ENCODE measurements at regions not wholly inside any gene's neighbourhood (a gene's known extent, or its start where the extent isn't known, plus 50 kb on each side); places are given as distances from the start of the nearest gene placed in this dataset.

DNA sequence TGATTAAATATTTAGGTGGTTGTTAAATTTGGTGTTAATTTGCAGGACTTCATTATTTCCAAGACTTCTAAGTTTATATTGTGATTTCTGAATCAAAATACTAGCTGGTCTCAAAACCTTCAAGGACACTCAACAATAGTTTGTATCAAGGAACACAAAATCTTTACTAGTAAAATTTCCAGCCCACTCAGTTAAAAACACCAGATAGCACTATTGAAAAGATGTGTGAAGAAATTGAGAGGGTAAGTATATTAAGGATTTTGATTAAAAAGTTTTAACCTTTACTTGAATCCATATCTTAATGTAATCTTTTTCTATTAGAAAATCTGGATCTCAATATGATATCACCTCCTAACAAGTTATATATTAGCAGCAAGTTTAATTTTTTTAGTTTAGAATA, 89.3 kb upstream of the UGT8 start:
- H3K27me3 ChIP-seq, result no peaks in the 10 kb centered on the region
- no peak for TF ChIP-seq POLR2AphosphoS5 (IDR thresholded peaks at IDR 0.05)
- TF ChIP-seq, protein P1, sequence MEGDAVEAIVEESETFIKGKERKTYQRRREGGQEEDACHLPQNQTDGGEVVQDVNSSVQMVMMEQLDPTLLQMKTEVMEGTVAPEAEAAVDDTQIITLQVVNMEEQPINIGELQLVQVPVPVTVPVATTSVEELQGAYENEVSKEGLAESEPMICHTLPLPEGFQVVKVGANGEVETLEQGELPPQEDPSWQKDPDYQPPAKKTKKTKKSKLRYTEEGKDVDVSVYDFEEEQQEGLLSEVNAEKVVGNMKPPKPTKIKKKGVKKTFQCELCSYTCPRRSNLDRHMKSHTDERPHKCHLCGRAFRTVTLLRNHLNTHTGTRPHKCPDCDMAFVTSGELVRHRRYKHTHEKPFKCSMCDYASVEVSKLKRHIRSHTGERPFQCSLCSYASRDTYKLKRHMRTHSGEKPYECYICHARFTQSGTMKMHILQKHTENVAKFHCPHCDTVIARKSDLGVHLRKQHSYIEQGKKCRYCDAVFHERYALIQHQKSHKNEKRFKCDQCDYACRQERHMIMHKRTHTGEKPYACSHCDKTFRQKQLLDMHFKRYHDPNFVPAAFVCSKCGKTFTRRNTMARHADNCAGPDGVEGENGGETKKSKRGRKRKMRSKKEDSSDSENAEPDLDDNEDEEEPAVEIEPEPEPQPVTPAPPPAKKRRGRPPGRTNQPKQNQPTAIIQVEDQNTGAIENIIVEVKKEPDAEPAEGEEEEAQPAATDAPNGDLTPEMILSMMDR (IDR thresholded peaks at IDR 0.05), result no peak
- no peak for TF ChIP-seq POLR2A (IDR thresholded peaks at IDR 0.05)
- no peak for TF ChIP-seq EP300 (IDR thresholded peaks at IDR 0.05)
- no peak overlapping the region for H3K27ac ChIP-seq
- H3K36me3 ChIP-seq, result no peaks in the 10 kb centered on the region
- intact Hi-C loops (cut with DNase I), result no loop called here
- no peaks in the 10 kb centered on the region for H3K4me1 ChIP-seq
- H3K4me3 ChIP-seq, result no peak overlapping the region
- H3K9me3 ChIP-seq, result peaks cover 0 to 3% (median 0%) of the 10 kb centered on the region in 4 donors
- DNase-seq, result no peak

DNA sequence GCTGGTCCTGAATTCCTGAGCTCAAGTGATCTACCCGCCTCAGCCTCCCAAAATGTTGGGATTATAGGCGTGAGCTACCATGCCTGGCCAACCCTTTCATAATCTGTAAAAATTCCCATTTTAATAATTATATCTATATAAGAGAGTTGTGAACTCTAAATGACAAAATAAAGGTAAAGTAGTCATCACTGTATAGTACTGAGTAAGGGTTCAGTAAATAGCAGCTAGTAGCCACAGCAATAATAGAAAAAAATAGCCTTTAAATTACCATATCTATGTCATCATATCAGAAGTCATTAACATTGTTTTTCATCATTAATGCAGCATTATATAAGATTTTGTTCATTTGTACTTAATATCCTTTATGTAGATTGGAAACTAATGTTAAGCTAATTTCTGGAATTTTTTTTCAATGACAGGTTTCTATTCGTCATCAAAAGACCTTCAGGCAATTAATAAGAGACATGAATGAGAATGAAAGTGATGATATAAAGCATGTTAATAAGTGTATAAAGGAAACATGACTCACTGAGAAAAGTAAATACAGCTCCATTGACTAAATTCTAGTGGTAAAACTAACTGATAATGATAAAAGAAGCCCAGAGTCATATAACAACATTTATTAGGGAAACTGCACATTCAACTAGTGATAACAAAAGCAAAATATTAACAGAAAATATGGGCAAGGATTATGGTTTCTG, 85.9 kb upstream of the UGT8 start:
- TF ChIP-seq EP300 (IDR thresholded peaks at IDR 0.05) (no peak), POLR2A (IDR thresholded peaks at IDR 0.05) (no peak), POLR2AphosphoS5 (IDR thresholded peaks at IDR 0.05) (no peak)
- TF ChIP-seq, protein P1 (IDR thresholded peaks at IDR 0.05), result no peak
- Histone ChIP-seq H3K4me3 (no peak overlapping the region), H3K27ac (no peak overlapping the region), H3K36me3 (no peaks in the 10 kb centered on the region), H3K4me1 (no peaks in the 10 kb centered on the region), H3K27me3 (no peaks in the 10 kb centered on the region), H3K9me3 (peaks cover 0 to 3% (median 0%) of the 10 kb centered on the region in 4 donors)
- intact Hi-C loops (cut with DNase I), result no loop called here
- DNase-seq, result no peak
- 69 to 88% methylated on average over 3 of the region's 3 CpGs for WGBS, 2 donors

DNA sequence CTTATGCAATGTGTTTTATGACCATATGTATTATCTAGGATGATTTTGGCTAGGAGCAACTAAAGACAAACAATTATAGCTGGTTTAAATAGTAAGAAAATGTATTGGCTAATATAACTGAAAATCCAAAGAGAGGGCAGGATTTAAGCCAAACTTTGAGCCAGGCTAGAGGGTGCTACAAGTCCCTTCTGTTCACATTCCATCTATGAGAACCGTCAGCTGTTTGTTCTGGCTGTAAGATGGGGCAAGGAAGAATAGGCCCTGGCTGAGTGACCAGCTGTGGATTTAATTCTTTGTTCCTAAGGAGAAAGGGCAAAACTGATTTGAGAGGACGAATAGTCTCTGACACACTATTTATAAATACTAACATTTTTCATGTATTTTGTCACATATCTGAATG, 79.2 kb upstream of the UGT8 start:
- no peak overlapping the region for H3K4me3 ChIP-seq
- TF ChIP-seq POLR2A (IDR thresholded peaks at IDR 0.05), result no peak
- no peak for TF ChIP-seq POLR2AphosphoS5 (IDR thresholded peaks at IDR 0.05)
- no peak for TF ChIP-seq EP300 (IDR thresholded peaks at IDR 0.05)
- TF ChIP-seq, protein P1 (IDR thresholded peaks at IDR 0.05), result no peak
- intact Hi-C loops (cut with DNase I), result no loop called here
- WGBS, 2 donors, result 72 to 73% methylated on average over 2 of the region's 2 CpGs
- DNase-seq, result no peak
- no peaks in the 10 kb centered on the region for H3K4me1 ChIP-seq
- no peaks in the 10 kb centered on the region for H3K27me3 ChIP-seq
- H3K36me3 ChIP-seq, result no peaks in the 10 kb centered on the region
- H3K9me3 ChIP-seq, result peaks cover 0 to 3% (median 0%) of the 10 kb centered on the region in 4 donors
- no peak overlapping the region for H3K27ac ChIP-seq

DNA sequence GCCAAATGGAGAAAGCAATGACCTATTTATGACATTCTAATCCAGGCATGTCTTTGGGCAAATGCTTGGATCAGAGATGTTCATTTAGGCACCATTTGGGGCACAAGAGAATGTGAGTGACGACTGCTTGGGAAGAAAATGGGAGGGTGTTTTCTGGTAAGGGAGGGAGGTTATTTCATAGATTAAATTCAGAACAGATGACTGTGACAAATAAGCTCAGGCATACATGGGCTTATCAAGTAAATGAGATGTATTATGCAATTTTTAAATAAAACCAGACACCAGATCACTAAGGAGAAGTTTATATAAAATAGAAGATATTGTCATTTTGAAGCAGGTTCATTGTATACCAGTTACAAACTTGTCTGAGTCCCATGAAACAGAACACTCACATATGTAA, 71.4 kb upstream of the UGT8 start:
- Histone ChIP-seq H3K4me3 (no peak overlapping the region), H3K9me3 (peaks cover 0 to 3% (median 0%) of the 10 kb centered on the region in 4 donors), H3K27ac (no peak overlapping the region), H3K36me3 (no peaks in the 10 kb centered on the region), H3K4me1 (no peaks in the 10 kb centered on the region), H3K27me3 (no peaks in the 10 kb centered on the region)
- no peak for DNase-seq
- TF ChIP-seq, protein P1 (IDR thresholded peaks at IDR 0.05), result no peak
- TF ChIP-seq EP300 (IDR thresholded peaks at IDR 0.05) (no peak), POLR2AphosphoS5 (IDR thresholded peaks at IDR 0.05) (no peak), POLR2A (IDR thresholded peaks at IDR 0.05) (no peak)
- intact Hi-C loops (cut with DNase I), result no loop called here
- WGBS, 2 donors, result 88 to 90% methylated on average over 1 of the region's 1 CpG

DNA sequence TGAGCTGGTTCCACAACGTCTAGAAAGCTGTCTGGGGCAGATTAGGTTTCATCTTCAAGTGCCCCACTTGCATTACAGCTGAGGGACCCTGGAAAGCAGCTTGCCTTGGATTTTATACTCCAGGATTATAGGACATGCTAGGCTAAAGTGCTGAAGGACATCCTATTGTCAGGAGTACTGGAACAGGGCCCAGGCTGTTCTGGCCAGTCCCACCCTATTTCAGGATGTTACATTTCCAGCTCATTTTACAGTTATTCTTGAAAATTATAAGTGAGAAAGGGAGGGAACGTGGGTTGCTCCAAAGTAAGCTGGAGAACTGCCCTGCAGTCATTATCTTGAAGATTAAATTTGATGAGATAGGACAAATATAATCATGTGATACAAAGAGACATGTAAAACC, 71.0 kb upstream of the UGT8 start:
- intact Hi-C loops (cut with DNase I), result no loop called here
- no peak for TF ChIP-seq POLR2A (IDR thresholded peaks at IDR 0.05)
- TF ChIP-seq EP300 (IDR thresholded peaks at IDR 0.05), result no peak
- no peak for TF ChIP-seq POLR2AphosphoS5 (IDR thresholded peaks at IDR 0.05)
- TF ChIP-seq, protein P1 (IDR thresholded peaks at IDR 0.05), result no peak
- DNase-seq, result no peak
- H3K27me3 ChIP-seq, result no peaks in the 10 kb centered on the region
- H3K27ac ChIP-seq, result no peak overlapping the region
- 22 to 24% methylated on average over 2 of the region's 2 CpGs for WGBS, 2 donors
- H3K36me3 ChIP-seq, result no peaks in the 10 kb centered on the region
- peaks cover 0 to 3% (median 0%) of the 10 kb centered on the region in 4 donors for H3K9me3 ChIP-seq
- H3K4me1 ChIP-seq, result no peaks in the 10 kb centered on the region
- no peak overlapping the region for H3K4me3 ChIP-seq

Data from sigmoid colon (tissue), 6 donors.